ENCODE measurements at regions not wholly inside any gene's neighbourhood (a gene's known extent, or its start where the extent isn't known, plus 50 kb on each side); places are given as distances from the start of the nearest gene placed in this dataset.

DNA sequence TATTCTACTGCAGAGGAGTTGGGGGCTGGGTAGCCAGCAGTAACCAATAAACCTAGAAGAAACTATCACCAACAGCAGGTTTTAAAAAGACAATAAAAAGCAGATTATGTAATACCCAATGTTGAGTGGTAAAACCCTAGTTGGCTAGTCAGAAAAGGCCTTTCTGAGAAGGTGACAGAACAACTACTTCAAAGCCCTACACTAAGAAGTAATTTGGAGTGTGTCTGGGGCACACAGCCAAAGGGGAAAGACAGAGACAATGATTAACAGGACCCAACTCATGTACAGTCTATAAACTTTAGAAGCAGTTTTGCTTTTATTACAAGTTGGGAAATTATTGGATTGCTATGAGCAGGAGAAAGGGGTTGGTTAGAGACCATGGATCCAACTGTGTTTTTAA, 77.2 kb upstream of the TMEM106B start:
- DNase-seq = no peak

DNA sequence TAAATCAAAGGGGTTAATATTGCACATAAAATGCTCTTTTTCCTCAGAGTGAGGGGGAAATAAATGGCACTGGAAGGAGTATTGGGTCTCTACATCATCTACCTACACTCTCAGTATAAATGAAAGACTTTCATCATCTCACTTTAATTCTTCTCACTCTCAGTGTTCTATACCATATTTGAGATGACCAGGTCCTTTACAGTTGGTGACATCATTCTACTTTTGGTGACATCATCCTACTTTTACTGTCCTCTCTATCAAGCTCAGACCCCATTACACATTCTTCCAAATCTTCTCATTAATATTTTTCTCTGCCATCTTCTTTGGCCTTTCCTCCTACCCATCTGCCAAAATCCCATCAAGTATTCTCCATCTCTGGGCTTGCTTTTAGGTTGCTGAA, 74.6 kb upstream of the TMEM106B start:
- DNase-seq = no peak

DNA sequence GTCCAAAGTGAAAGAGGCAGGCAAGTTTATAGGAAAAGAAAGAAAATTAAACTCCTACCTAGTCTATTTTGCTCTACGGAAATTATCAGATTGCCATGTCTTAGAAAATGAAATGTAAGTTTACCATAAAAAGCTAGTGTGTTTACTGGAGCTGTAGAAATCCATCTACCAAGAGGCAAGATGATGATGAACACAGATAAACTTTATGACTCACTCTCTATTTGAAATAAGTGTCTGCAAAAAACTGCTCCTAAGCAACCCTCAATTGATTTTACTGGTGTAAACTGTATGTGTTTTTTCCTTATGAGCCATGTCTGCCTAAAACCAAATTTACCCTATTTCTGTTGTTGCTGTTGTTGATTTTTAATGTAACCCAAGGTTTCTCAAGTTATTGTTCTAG, 73.8 kb upstream of the TMEM106B start:
- DNase-seq = no peak

DNA sequence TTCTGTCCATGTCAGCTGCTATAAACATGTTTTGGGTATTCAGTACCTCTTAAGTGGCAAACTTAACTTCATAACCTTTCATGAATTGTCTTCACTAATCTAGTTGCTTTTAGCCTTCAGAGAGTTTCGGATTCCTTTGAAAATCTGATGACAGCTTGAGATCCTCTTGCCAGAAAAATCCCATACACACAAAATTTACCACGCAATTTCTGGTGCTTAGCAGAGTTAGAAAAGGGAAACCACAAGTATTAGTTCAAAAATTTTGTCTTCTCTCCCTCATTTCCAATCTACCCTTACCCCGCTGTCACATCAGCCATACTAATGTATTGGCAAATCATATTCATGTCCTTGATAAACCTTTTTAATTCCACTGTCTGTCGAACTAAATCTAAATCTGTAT, 72.7 kb upstream of the TMEM106B start:
- DNase-seq = no peak

DNA sequence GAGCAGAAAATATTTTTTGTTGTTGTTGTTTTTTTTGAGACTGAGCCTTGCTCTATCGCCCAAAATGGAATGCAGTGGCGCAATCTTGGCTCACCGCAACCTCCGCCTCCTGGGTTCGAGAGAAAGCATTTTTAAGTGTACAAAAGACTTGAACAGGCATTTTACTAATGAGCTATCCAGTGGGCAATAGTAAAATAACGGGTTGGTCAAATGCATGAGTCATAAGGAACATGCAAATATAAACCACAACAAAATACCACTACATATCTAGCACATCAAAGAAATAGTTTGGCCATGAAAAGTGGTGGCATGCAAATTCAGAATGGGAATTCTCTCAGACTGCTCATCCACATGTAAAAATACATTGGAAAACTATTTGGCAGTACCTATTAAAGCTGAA, 71.7 kb upstream of the TMEM106B start:
- DNase-seq = no peak

DNA sequence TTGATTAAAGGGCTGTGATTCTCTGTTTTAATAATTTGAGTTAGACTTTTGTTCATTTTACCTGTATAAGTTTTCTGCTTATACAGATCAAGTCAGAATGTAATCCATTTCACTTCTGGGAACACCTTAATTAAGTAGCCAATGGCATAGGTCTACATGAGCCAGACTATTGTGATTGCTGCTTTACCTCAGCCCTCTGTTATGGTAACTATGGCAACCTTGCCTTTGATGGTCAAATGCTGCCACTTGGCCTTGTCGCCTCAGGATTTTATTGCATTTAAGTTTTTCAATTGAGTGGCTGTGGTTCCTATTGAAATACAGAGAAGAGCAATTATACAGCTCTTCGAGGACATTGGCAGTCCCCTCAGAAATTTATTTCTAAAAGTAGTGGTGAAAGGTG, 64.3 kb upstream of the TMEM106B start:
- DNase-seq = no peak

DNA sequence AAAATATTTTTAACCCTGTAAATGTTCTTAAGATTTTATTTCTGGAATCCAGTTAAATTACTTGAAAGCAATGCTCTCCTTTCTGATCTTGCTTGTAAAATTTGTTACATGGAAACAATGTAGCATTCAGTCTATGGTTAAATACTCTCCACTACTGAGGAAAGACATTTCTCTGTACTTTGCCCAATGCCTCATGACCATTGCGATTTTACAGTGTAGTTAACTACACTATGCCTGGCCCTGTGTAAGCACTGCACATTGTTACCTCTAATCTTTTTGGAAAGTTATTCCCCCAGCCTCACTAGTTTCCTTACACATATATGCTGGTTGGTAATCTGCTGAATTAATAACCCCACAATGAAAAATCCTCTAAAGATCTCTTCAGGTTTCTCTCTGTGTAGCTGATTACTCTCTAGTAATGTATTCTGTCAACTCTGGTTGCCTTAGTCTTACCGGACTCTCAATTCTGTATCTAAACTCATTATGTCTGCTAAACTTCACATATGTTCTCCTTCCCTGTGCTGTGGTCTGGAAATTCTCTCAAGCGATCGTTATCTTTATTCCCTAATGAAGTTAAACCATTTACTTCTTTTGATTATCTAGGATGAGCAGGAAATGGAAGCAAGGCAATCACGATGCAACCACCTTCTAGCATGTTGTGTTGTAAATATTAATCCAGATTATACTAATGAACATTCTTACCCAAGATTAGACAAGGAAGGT, 58.7 kb upstream of the TMEM106B start:
- DNase-seq = no peak

DNA sequence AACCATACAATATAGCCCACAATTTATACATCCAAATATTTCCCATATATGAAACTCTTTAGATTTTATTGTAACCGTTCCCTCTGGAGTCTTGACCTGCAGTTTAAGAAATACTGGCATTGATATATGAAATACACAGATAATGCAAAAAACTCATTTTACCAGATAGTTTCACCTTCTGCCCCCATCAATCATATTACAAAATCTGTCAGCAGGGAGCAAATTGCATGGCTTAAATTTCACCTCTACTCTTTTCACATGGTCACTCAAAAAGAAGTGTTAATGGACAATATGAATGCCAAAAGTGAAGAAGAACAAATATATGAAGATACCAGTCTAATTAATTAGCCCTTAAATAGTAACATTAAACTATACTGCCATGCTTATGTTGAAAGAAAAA, 57.0 kb upstream of the TMEM106B start:
- no peak for DNase-seq

DNA sequence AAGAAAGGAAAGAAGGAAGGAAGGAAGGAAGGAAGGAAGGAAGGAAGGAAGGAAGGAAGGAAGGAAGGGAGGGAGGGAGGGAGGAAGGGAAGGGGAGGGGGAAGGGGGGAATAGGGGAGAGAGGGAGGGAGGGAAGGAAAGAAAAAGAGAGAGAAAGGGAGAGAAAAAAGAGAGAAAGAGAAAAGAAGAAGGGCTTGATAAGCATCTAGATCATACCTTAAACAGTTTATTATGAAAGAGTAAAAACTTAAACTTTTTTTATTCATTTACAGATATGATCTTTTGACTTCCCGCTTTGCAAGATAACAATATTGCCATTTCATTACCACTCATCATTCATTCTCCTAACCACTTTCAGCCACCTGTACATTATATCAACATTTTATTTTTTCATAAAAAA, 53.6 kb upstream of the TMEM106B start:
- DNase-seq = no peak

DNA sequence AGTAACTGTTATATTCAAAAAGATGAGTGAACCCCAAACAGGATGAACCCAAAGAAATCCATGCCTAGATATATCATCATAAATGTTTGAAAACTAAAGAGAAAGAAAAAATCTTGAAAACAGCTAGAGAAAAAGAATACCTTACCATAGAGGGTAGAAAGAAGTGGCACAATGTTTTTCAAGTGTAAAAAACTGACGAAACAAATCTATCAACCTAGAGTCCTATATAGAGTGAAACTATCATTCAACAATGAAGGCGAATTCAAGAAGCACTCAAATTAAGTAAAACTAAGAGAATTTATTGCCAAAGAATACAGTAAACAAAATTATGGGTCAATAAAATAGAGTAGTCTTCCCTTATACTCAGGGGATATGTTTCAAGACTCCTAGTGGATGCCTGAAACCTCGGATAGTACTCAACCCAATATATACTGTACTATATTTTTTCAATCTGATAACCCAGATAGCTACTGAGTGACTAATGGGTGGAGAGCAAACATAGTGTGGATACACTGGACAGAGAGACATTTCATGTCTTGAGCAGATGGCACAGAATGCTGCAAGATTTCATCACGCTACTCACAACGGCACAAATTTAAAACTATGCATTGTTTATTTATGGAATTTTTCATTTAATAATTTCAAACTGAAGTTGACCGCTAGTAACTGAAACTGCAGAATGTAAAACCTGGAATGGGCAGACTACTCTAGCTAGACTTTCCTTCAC, 52.6 kb upstream of the TMEM106B start:
- no peak for DNase-seq

DNA sequence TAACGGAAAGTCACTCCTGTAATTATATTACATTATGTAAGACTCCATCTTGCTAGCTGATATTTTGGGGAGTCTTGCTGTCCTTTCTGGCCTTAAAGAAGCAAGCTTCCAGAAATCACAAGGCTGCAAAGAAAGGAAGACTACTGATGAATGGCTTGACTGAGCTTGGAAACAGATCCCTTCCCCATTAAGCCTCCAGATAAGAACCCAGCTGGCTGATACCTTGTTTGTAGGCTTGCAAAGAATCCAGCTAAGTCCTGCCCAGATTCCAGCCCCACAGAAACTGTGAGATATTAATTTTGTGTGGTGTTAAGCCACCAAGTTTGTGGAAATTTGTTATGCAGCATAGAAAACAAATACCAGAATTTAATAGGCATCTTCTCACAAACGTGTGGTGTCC, 49.9 kb upstream of the TMEM106B start:
- DNase-seq = no peak

All from activated CD4-positive, alpha-beta T cell treated with anti-CD3 and anti-CD28 coated beads, Interleukin-2, amount 50 U/mL, for 1 hour (primary cell).